Activated T-cell treated with anti-CD3 and anti-CD28 coated beads, Interleukin-2, amount 50 U/mL, for 72 hours (primary cell): ENCODE measurements at regions not wholly inside any gene's neighbourhood (a gene's known extent, or its start where the extent isn't known, plus 50 kb on each side); places are given as distances from the start of the nearest gene placed in this dataset.
"Not testable (repeated sequence)": the region's sequence is repeated elsewhere in the genome, so short reads cannot be mapped to it uniquely, and the experiment has no call there.

ENCODE experiments used
- ATAC-seq, 2 donors: fragments of 150-1000 bp; cut with Tn5 transposase; replicated peaks in 1 of 2; 2 replicates each; pipeline ENCODE4 v1.10.0; 2021; ENCODE audit warnings: moderate library complexity in 2 of 2, mild to moderate bottlenecking in 1 of 2
- DNase-seq, 2 donors: peaks; one replicate each; pipeline ENCODE4 v3.0.0; 2021 to 2022; ENCODE audit warnings: mixed read lengths in 1 of 2
- H3K27ac Mint-ChIP-seq: one replicate; pipeline ENCODE4 v1.8.0; 2022; ENCODE audit warnings: mild to moderate bottlenecking, moderate library complexity, mixed read lengths
- H3K27me3 Mint-ChIP-seq: one replicate; pipeline ENCODE4 v1.8.0; 2022; ENCODE audit warnings: low read depth, mixed read lengths
- H3K36me3 Mint-ChIP-seq, 2 donors: one replicate each; pipeline ENCODE4 v1.8.0; 2022; ENCODE audit warnings: mixed read lengths in 2 of 2, mild to moderate bottlenecking in 1 of 2; ENCODE audit not compliant: insufficient read depth in 2 of 2
- H3K4me1 Mint-ChIP-seq: one replicate; pipeline ENCODE4 v1.8.0; 2022; ENCODE audit warnings: low read depth, mixed read lengths
- H3K4me3 Mint-ChIP-seq, 2 donors: one replicate each; pipeline ENCODE4 v1.8.0; 2022; ENCODE audit warnings: mild to moderate bottlenecking in 2 of 2, mixed read lengths in 2 of 2, moderate library complexity in 2 of 2
- H3K9me3 Mint-ChIP-seq, 2 donors: one replicate each; pipeline ENCODE4 v1.8.0; 2022; ENCODE audit warnings: mixed read lengths in 2 of 2

DNA sequence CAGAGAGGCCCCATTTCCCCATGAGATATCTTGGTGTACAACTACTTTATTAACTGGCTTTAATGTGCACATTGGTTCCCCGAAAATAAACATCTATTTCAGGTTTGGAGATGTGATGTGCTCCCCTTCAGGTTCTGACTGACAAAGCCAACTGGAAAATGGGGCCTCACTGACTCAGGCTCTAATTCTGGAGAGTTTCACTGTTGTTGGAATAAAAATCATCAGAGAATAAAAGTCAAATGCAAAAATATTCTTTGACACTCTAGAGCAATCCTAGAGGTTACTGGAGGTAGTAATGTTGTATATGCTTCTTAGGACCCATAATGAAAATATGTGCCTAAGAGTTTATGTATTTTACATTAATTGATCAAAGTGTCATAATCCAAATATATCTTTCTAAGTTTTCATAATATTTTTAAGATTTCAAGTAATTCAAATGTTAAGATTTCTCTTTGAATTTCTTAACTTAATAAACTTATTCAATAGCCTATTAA, 189.9 kb upstream of the COL3A1 start:
- no peak overlapping the region for H3K27ac Mint-ChIP-seq

DNA sequence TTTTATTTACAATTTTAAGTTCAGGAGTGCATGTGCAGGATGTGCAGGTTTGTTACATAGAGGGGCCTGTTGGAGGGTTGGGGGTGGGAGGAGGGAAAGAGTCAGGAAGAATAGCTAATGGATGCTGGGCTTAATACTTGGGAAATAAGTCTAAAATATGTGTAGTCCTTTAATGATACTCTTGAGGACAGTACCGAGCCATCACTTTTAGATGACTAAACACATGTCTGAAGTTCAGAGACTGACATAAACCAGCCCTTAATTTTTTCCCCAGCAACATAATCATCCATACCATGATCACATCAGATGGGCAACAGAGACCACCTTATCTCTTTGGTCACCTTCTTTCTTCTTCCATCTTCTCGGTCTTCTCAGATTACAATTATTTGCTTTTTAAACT, 189.1 kb upstream of the COL3A1 start:
- no peak overlapping the region for H3K4me3 Mint-ChIP-seq
- H3K36me3 Mint-ChIP-seq, result no peaks in the 10 kb centered on the region
- H3K27me3 Mint-ChIP-seq, result no peaks in the 10 kb centered on the region
- no peak overlapping the region for H3K27ac Mint-ChIP-seq
- H3K9me3 Mint-ChIP-seq, result no peaks in the 10 kb centered on the region
- ATAC-seq (no peak), DNase-seq (no peak)
- H3K4me1 Mint-ChIP-seq, result no peaks in the 10 kb centered on the region

More for the DNA sequence above, 189.9 kb upstream of the COL3A1 start:
- DNase-seq, result no peak
- no peak for ATAC-seq
- Mint-ChIP-seq H3K4me1 (no peaks in the 10 kb centered on the region), H3K4me3 (no peak overlapping the region), H3K36me3 (no peaks in the 10 kb centered on the region), H3K27me3 (no peaks in the 10 kb centered on the region), H3K9me3 (no peaks in the 10 kb centered on the region)

DNA sequence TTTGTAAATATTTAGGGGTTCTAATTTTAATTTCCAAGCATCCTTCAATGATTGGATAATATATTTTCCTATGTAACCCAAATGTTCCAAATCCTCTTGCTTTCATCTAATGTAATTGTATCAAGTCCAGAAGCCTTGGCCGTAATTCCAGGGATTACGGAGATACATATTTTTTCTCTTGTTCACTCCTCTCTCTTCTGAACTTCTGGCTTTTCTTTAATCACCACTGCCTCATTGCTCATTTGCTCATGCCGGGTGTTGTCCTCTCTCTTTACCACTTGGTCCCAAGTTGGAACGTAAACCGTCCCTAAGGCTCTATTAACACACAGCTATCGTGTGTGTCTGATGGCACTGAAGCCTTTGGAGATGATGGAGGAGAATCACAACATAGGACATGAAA, 188.7 kb upstream of the COL3A1 start:
- Mint-ChIP-seq H3K9me3 (no peaks in the 10 kb centered on the region), H3K27me3 (no peaks in the 10 kb centered on the region), H3K4me1 (no peaks in the 10 kb centered on the region), H3K27ac (no peak overlapping the region), H3K36me3 (no peaks in the 10 kb centered on the region), H3K4me3 (no peak overlapping the region)
- DNase-seq (no peak), ATAC-seq (no peak)

GRCh38 chr2:188786368-188786841, 187.8 kb upstream of the COL3A1 start:
- Mint-ChIP-seq H3K36me3 (no peaks in the 10 kb centered on the region), H3K4me1 (no peaks in the 10 kb centered on the region), H3K27ac (no peak overlapping the region), H3K9me3 (no peaks in the 10 kb centered on the region), H3K27me3 (no peaks in the 10 kb centered on the region), H3K4me3 (no peak overlapping the region)
- ATAC-seq (no peak), DNase-seq (no peak)

GRCh38 chr2:188787021-188787657, 187.0 kb upstream of the COL3A1 start:
- no peak overlapping the region for H3K4me3 Mint-ChIP-seq
- DNase-seq (no peak), ATAC-seq (no peak)
- no peaks in the 10 kb centered on the region for H3K4me1 Mint-ChIP-seq
- H3K27ac Mint-ChIP-seq, result no peak overlapping the region
- H3K27me3 Mint-ChIP-seq, result no peaks in the 10 kb centered on the region
- H3K36me3 Mint-ChIP-seq, result no peaks in the 10 kb centered on the region
- H3K9me3 Mint-ChIP-seq, result no peaks in the 10 kb centered on the region

GRCh38 chr2:188787658-188788240, 186.4 kb upstream of the COL3A1 start:
- Mint-ChIP-seq H3K4me3 (no peak overlapping the region), H3K9me3 (no peaks in the 10 kb centered on the region), H3K36me3 (no peaks in the 10 kb centered on the region), H3K27me3 (no peaks in the 10 kb centered on the region), H3K4me1 (no peaks in the 10 kb centered on the region), H3K27ac (no peak overlapping the region)
- ATAC-seq (no peak), DNase-seq (no peak)

GRCh38 chr2:188788621-188789020, 185.6 kb upstream of the COL3A1 start:
- no peak for DNase-seq
- Mint-ChIP-seq H3K36me3 (no peaks in the 10 kb centered on the region), H3K9me3 (no peaks in the 10 kb centered on the region), H3K27me3 (no peaks in the 10 kb centered on the region), H3K27ac (no peak overlapping the region), H3K4me1 (no peaks in the 10 kb centered on the region), H3K4me3 (no peak overlapping the region)
- ATAC-seq, result no peak

DNA sequence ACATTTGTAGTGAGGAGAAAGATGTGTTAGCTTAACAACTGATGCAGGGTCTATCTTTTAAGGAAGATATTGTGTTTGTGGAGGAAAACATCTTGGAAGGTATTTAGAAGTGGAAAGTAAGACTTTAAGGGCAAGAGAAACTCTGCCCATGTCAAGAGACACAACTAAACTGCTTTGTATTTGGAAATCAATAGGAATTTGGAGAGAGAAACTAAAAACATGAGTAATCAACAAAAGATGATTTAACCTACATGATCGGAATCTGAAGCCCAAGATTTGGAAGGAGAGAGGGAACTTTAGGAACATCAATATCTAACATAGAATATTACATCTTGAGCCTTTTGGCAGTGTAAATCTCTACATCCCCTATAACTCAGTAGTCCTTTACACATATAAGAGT, 184.2 kb upstream of the COL3A1 start:
- ATAC-seq, result no peak
- H3K27ac Mint-ChIP-seq, result no peak overlapping the region
- DNase-seq, result no peak
- no peaks in the 10 kb centered on the region for H3K9me3 Mint-ChIP-seq
- no peaks in the 10 kb centered on the region for H3K27me3 Mint-ChIP-seq
- no peaks in the 10 kb centered on the region for H3K36me3 Mint-ChIP-seq
- H3K4me1 Mint-ChIP-seq, result no peaks in the 10 kb centered on the region
- H3K4me3 Mint-ChIP-seq, result no peak overlapping the region

DNA sequence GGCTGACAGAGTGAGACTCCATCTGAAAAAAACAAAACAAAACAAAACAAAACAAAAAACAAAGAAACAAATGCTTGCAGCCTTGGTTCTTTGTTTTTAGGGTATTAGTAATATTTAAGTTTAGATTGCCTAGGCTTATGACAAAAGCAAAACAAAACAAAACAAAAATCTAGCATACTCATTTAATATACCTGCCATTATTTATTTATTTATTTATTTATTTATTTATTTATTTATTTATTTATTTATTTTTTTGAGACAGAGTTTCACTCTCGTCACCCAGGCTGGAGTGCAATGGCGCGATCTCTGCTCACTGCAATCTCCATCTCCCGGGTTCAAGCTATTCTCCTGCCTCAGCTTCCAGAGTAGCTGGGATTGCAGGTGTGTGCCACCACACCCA, 179.7 kb upstream of the COL3A1 start:
- not testable (repeated sequence) for H3K27ac Mint-ChIP-seq, ATAC-seq, H3K27me3 Mint-ChIP-seq, H3K4me1 Mint-ChIP-seq, H3K9me3 Mint-ChIP-seq, H3K4me3 Mint-ChIP-seq, DNase-seq, H3K36me3 Mint-ChIP-seq

- DNase-seq (no peak), ATAC-seq (no peak)
- no peaks in the 10 kb centered on the region for H3K9me3 Mint-ChIP-seq
- no peak overlapping the region for H3K4me3 Mint-ChIP-seq
- no peaks in the 10 kb centered on the region for H3K4me1 Mint-ChIP-seq
- H3K36me3 Mint-ChIP-seq, result no peaks in the 10 kb centered on the region
- H3K27me3 Mint-ChIP-seq, result no peaks in the 10 kb centered on the region
- no peak overlapping the region for H3K27ac Mint-ChIP-seq
Measured at GRCh38 chr2:188795762-188796161, 178.4 kb upstream of the COL3A1 start.

- Mint-ChIP-seq H3K9me3 (no peaks in the 10 kb centered on the region), H3K4me3 (no peak overlapping the region), H3K27me3 (no peaks in the 10 kb centered on the region), H3K4me1 (no peaks in the 10 kb centered on the region), H3K36me3 (no peaks in the 10 kb centered on the region), H3K27ac (no peak overlapping the region)
- DNase-seq (no peak), ATAC-seq (no peak)
Measured at GRCh38 chr2:188797371-188797770, 176.8 kb upstream of the COL3A1 start.

DNA sequence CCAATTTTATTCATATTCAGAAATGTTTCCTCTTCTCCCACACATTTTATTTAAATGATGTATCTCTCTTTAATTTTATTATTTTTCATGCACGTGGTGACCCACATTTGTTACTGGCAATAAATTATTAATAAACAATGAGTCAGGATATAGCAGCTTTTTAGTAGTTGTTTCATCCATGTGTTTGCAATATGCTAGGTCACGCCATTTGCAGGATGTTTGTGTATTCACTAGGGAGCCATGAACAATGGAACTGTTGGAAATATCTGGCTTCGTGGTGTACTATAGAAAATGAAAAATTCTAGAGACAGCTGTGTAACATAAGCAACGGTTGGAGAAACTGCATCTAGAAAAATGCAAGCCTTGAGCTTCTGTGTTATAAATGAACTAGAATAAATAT, 176.0 kb upstream of the COL3A1 start:
- no peak overlapping the region for H3K4me3 Mint-ChIP-seq
- H3K27ac Mint-ChIP-seq, result no peak overlapping the region
- no peaks in the 10 kb centered on the region for H3K27me3 Mint-ChIP-seq
- DNase-seq (no peak), ATAC-seq (no peak)
- H3K4me1 Mint-ChIP-seq, result no peaks in the 10 kb centered on the region
- no peaks in the 10 kb centered on the region for H3K36me3 Mint-ChIP-seq
- H3K9me3 Mint-ChIP-seq, result no peaks in the 10 kb centered on the region

DNA sequence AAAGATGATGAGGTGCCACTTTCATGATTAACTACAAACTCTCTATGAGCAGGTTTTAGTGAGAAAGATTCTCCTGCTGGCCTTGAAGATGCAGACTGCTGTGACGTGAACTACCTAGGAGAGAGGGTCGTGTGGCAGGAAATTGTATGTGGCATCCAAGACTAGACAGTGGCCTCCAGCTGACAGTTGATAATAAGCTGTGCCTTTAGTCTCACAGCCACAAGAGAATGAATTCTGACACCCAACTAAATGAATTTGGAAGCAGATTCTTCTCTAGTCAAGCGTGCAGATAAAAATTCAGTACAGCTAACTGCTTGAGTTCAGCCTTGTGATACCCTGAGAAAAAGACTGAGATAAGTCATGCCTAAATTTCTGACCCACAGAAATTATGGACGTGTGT, 169.0 kb upstream of the COL3A1 start:
- Mint-ChIP-seq H3K27me3 (no peaks in the 10 kb centered on the region), H3K27ac (no peak overlapping the region), H3K4me3 (no peak overlapping the region), H3K9me3 (peaks cover 1 to 3% of the 10 kb centered on the region in 2 donors), H3K36me3 (no peaks in the 10 kb centered on the region), H3K4me1 (no peaks in the 10 kb centered on the region)
- no peak for DNase-seq
- ATAC-seq, result no peak

GRCh38 chr2:188808947-188809355, 165.2 kb upstream of the COL3A1 start:
- Mint-ChIP-seq H3K27me3 (no peaks in the 10 kb centered on the region), H3K4me1 (no peaks in the 10 kb centered on the region), H3K9me3 (peaks cover 1 to 3% of the 10 kb centered on the region in 2 donors), H3K36me3 (no peaks in the 10 kb centered on the region), H3K27ac (no peak overlapping the region), H3K4me3 (no peak overlapping the region)
- no peak for ATAC-seq
- no peak for DNase-seq
